K562 (cell line): ENCODE measurements at regions not wholly inside any gene's neighbourhood (a gene's known extent, or its start where the extent isn't known, plus 50 kb on each side); places are given as distances from the start of the nearest gene placed in this dataset.

Experiments used
- ARID4B ChIP-seq: sonication (generic); formaldehyde crosslinking; IDR thresholded peaks from 2 replicates; pipeline ENCODE4 v1.8.0; 2022; ENCODE audit warnings: mild to moderate bottlenecking, missing genetic modification reagents
- CBX8 ChIP-seq: fragments of 200-600 bp; sonication (generic); IDR thresholded peaks from 2 replicates; pipeline ENCODE4 v1.6.1; 2012; ENCODE audit warnings: borderline replicate concordance, mixed run types, low read depth, mild to moderate bottlenecking, moderate library complexity, mixed read lengths, low read length, control low read depth, inconsistent platforms; ENCODE audit not compliant: poor library complexity, severe bottlenecking; ENCODE audit errors: extremely low read depth
- CTCF ChIP-seq, 3 experiments: IDR thresholded peaks in 2 of 3; conservative IDR thresholded peaks in 1 of 3; 2 replicates each; pipeline ENCODE4 v1.5.1; 2011 to 2012; ENCODE audit warnings: low read length in 3 of 3, mild to moderate bottlenecking in 3 of 3, control low read depth in 2 of 3, improper control_type of control experiment in 1 of 3, inconsistent platforms in 1 of 3, low read depth in 1 of 3, mixed read lengths in 1 of 3, moderate library complexity in 1 of 3; ENCODE audit not compliant: insufficient read depth in 2 of 3
- E2F4 ChIP-seq: sonication (generic); formaldehyde crosslinking; IDR thresholded peaks from 2 replicates; pipeline ENCODE4 v1.8.0; 2022; ENCODE audit warnings: mild to moderate bottlenecking, low read depth, missing genetic modification reagents
- KHSRP ChIP-seq: fragments of 450-650 bp; IDR thresholded peaks from 2 replicates; pipeline ENCODE4 v1.6.1; 2017
- MXI1 ChIP-seq: IDR thresholded peaks from 2 replicates; pipeline ENCODE4 v1.6.1; 2011; ENCODE audit warnings: low read depth, mild to moderate bottlenecking, improper control_type of control experiment, low read length
- POLR2A ChIP-seq: fragments of 450-650 bp; conservative IDR thresholded peaks from 2 replicates; pipeline ENCODE4 v1.6.1; 2016
- POLR2AphosphoS5 ChIP-seq: IDR thresholded peaks from 2 replicates; pipeline ENCODE4 v1.6.1; 2011; ENCODE audit warnings: mild to moderate bottlenecking, low read depth, low read length, moderate library complexity; ENCODE audit not compliant: control insufficient read depth, insufficient read depth
- PRDM10 ChIP-seq: fragments of 450-650 bp; IDR thresholded peaks from 2 replicates; pipeline ENCODE4 v1.6.1; 2018; ENCODE audit not compliant: partially characterized antibody
- TCF3 ChIP-seq: sonication (generic); formaldehyde crosslinking; IDR thresholded peaks from 2 replicates; pipeline ENCODE4 v1.4.0; 2020; ENCODE audit warnings: mild to moderate bottlenecking, missing genetic modification reagents
- ZNF740 ChIP-seq, 3 experiments: fragments of 200-800 bp in 1 of 3; sonication (Bioruptor generic) in 1 of 3; sonication (generic) in 1 of 3; formaldehyde crosslinking in 1 of 3; IDR thresholded peaks; 2 replicates each; pipeline versions ENCODE4 v1.6.1 to v1.8.0; 2016 to 2022; ENCODE audit warnings: mild to moderate bottlenecking in 2 of 3, missing compliant biosample characterization in 2 of 3, missing genetic modification characterization in 2 of 3, missing genetic modification reagents in 1 of 3
- TF ChIP-seq, protein P1 (sequence below): sonication (generic); formaldehyde crosslinking; IDR thresholded peaks from 2 replicates; pipeline ENCODE4 v1.9.0; 2022; ENCODE audit warnings: mild to moderate bottlenecking, missing genetic modification reagents

- TF ChIP-seq CBX8 (no peak), ZNF740 (CRISPR knock-in tag; IDR thresholded peaks at IDR 0.05) (no peak), ZNF740 (tag; IDR thresholded peaks at IDR 0.05) (no peak), PRDM10 (no peak), POLR2AphosphoS5 (no peak), E2F4 (CRISPR knock-in tag) (no peak), POLR2A (no peak), MXI1 (no peak), KHSRP (no peak), TCF3 (no peak), ARID4B (CRISPR knock-in tag) (no peak), CTCF (IDR thresholded peaks at IDR 0.05 in 2 of 3, conservative IDR thresholded peaks at IDR 0.05 in 1 of 3; ENCODE audit: insufficient read depth in 2 of 3, low read depth in 1 of 3, low read length in 3 of 3) (no peak)
- TF ChIP-seq, protein P1, sequence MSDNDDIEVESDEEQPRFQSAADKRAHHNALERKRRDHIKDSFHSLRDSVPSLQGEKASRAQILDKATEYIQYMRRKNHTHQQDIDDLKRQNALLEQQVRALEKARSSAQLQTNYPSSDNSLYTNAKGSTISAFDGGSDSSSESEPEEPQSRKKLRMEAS, result no peak
These were observed 295.2 kb upstream of the POGK start for GRCh38 chr1:166544036-166544435.
